ENCODE measurements at regions not wholly inside any gene's neighbourhood (a gene's known extent, or its start where the extent isn't known, plus 50 kb on each side); places are given as distances from the start of the nearest gene placed in this dataset.

GRCh38 chr20:40806929-40807820 is 118.1 kb upstream of the MAFB start:
- in situ Hi-C loops (cut with HindIII; ENCODE audit: low sequenced_read_pairs): no loop called here

- in situ Hi-C loops (cut with HindIII; ENCODE audit: low sequenced_read_pairs): no loop called here
Observed at GRCh38 chr20:40807821-40808170, 118.8 kb upstream of the MAFB start.

GRCh38 chr20:40808936-40809335 is 119.9 kb upstream of the MAFB start:
- in situ Hi-C loops (cut with HindIII; ENCODE audit: low sequenced_read_pairs): no loop called here

GRCh38 chr20:40809361-40809760 is 120.3 kb upstream of the MAFB start:
- in situ Hi-C loops (cut with HindIII; ENCODE audit: low sequenced_read_pairs): no loop called here

GRCh38 chr20:40810332-40811000 is 121.4 kb upstream of the MAFB start:
- in situ Hi-C loops (cut with HindIII; ENCODE audit: low sequenced_read_pairs): loop anchor here (5.0 kb wide), 1 partner anchor 97 kb away; no protein-coding TSS in a partner anchor

- in situ Hi-C loops (cut with HindIII; ENCODE audit: low sequenced_read_pairs): loop anchor here (5.0 kb wide), 1 partner anchor 96 kb away; no protein-coding TSS in a partner anchor
Observed at GRCh38 chr20:40811004-40811403, 122.0 kb upstream of the MAFB start.

- in situ Hi-C loops (cut with HindIII; ENCODE audit: low sequenced_read_pairs): loop anchor here (5.0 kb wide), 1 partner anchor 95 kb away; no protein-coding TSS in a partner anchor
Observed at GRCh38 chr20:40811660-40812414, 122.8 kb upstream of the MAFB start.

GRCh38 chr20:40812415-40812925 is 123.4 kb upstream of the MAFB start:
- in situ Hi-C loops (cut with HindIII; ENCODE audit: low sequenced_read_pairs): loop anchor here (5.0 kb wide), 1 partner anchor 95 kb away; no protein-coding TSS in a partner anchor

GRCh38 chr20:40813029-40813431 is 124.0 kb upstream of the MAFB start:
- in situ Hi-C loops (cut with HindIII; ENCODE audit: low sequenced_read_pairs): loop anchor here (5.0 kb wide), 1 partner anchor 94 kb away; no protein-coding TSS in a partner anchor

- in situ Hi-C loops (cut with HindIII; ENCODE audit: low sequenced_read_pairs): loop anchor here (5.0 kb wide), 1 partner anchor 93 kb away; no protein-coding TSS in a partner anchor
Observed at GRCh38 chr20:40813708-40814630, 124.9 kb upstream of the MAFB start.

GRCh38 chr20:40814631-40814960 is 125.6 kb upstream of the MAFB start:
- in situ Hi-C loops (cut with HindIII; ENCODE audit: low sequenced_read_pairs): loop anchor here (5.0 kb wide), 1 partner anchor 93 kb away; no protein-coding TSS in a partner anchor

GRCh38 chr20:40815156-40816038 is 126.4 kb upstream of the MAFB start:
- in situ Hi-C loops (cut with HindIII; ENCODE audit: low sequenced_read_pairs): no loop called here

GRCh38 chr20:40816039-40816352 is 127.0 kb upstream of the MAFB start:
- in situ Hi-C loops (cut with HindIII; ENCODE audit: low sequenced_read_pairs): no loop called here

- in situ Hi-C loops (cut with HindIII; ENCODE audit: low sequenced_read_pairs): loop anchor here (5.0 kb wide), 1 partner anchor 36 kb away; no protein-coding TSS in a partner anchor
Observed at GRCh38 chr20:40821429-40821828, 132.4 kb upstream of the MAFB start.

GRCh38 chr20:40826699-40827098 is 137.7 kb upstream of the MAFB start:
- in situ Hi-C loops (cut with HindIII; ENCODE audit: low sequenced_read_pairs): no loop called here

- in situ Hi-C loops (cut with HindIII; ENCODE audit: low sequenced_read_pairs): no loop called here
Observed at GRCh38 chr20:40835321-40835720, 146.3 kb upstream of the MAFB start.

- in situ Hi-C loops (cut with HindIII; ENCODE audit: low sequenced_read_pairs): no loop called here
Observed at GRCh38 chr20:40838509-40838908, 149.5 kb upstream of the MAFB start.

- in situ Hi-C loops (cut with HindIII; ENCODE audit: low sequenced_read_pairs): no loop called here
Observed at GRCh38 chr20:40843251-40843650, 154.2 kb upstream of the MAFB start.

GRCh38 chr20:40844332-40844731 is 155.3 kb upstream of the MAFB start:
- in situ Hi-C loops (cut with HindIII; ENCODE audit: low sequenced_read_pairs): no loop called here

All from endothelial cell of hepatic sinusoid (primary cell).